Muscle of leg (tissue), 3 donors: ENCODE measurements at regions not wholly inside any gene's neighbourhood (a gene's known extent, or its start where the extent isn't known, plus 50 kb on each side); places are given as distances from the start of the nearest gene placed in this dataset.
A peak's percentile ranks its signal among the peaks of the same experiment; 100 is the strongest.
"Not testable (repeated sequence)": the region's sequence is repeated elsewhere in the genome, so short reads cannot be mapped to it uniquely, and the experiment has no call there.

Source experiments
- DNase-seq: peaks from one replicate; pipeline ENCODE4 v3.0.0; 2013
- H3K27ac ChIP-seq: one replicate; pipeline ENCODE4 v1.5.1; 2013; ENCODE audit warnings: mild to moderate bottlenecking, low read length, control low read depth
- H3K27me3 ChIP-seq: one replicate; pipeline ENCODE4 v1.6.1; 2013; ENCODE audit warnings: low read length; ENCODE audit not compliant: control insufficient read depth, insufficient read depth
- H3K36me3 ChIP-seq: one replicate; pipeline ENCODE4 v1.6.1; 2013; ENCODE audit warnings: low read length; ENCODE audit not compliant: control insufficient read depth, insufficient read depth
- H3K4me1 ChIP-seq: one replicate; pipeline ENCODE4 v1.6.1; 2013; ENCODE audit warnings: low read length; ENCODE audit not compliant: control insufficient read depth, insufficient read depth
- H3K4me3 ChIP-seq: one replicate; pipeline ENCODE4 v1.5.1; 2013; ENCODE audit warnings: low read length, control low read depth
- H3K9me3 ChIP-seq: replicated peaks from 2 replicates; pipeline ENCODE4 v1.6.1; 2013; ENCODE audit warnings: low read depth, low read length; ENCODE audit not compliant: control insufficient read depth
- WGBS: methylation state at CpG from one replicate; pipeline ENCODE4 v1.1.5; 2013; ENCODE audit warnings: missing lambda C conversion rate; ENCODE audit not compliant: insufficient coverage; 5-methylcytosine and 5-hydroxymethylcytosine counted together

DNA sequence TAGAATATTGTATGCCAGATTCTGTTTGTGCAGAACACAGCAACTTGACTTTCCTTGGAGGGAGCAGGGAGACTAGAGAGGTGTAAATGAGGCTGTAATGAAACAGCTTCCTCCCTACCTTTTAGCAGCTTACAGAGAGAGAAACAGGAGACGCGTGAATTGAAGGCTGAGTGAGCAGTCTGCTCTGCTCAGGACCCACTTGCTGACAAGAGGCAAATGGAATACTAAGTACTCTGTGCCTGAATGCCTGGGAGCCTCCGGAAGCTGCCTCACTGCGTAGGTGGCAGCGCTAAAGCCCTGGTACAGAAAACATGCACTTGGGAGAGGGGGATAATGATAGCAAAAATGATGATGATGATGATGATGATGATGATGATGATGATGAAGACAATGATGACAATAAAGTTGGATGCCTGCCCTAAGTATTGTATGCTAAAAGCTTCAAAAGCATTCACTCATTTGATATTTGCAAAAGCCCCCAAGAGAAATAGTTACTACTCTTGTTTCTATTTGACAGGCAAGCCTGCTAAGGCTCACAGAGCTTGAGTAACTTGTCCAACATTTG, 548.9 kb downstream of the NTRK3 start:
- no peak overlapping the region for H3K4me3 ChIP-seq
- 18% methylated on average over 5 of the region's 5 CpGs for WGBS
- no peaks in the 10 kb centered on the region for H3K27me3 ChIP-seq
- no peaks in the 10 kb centered on the region for H3K4me1 ChIP-seq
- H3K9me3 ChIP-seq, result no peaks in the 10 kb centered on the region
- no peaks in the 10 kb centered on the region for H3K36me3 ChIP-seq
- no peak for DNase-seq
- no peak overlapping the region for H3K27ac ChIP-seq

DNA sequence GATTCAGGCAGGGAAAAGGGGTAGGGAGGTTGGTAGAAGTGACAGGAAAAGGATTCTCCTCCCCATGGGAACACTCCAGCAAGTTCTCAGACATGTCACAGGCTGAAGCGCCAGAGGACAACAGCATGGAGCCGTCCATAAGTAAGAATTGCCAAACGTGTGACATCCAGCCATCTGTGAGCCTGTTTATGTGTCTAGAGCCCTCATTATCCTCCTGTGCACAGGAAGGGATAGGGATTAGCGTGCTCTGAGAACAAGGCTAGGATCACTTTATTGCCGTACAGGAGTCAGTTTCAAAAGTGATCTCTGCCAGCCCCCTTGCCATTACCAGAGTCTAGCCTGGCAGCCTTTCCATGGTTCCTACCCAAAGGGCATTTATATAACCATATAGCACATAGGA, 549.5 kb downstream of the NTRK3 start:
- H3K4me3 ChIP-seq, result no peak overlapping the region
- H3K27ac ChIP-seq, result no peak overlapping the region
- no peak for DNase-seq
- H3K4me1 ChIP-seq, result no peaks in the 10 kb centered on the region
- 11% methylated on average over 3 of the region's 5 CpGs for WGBS
- no peaks in the 10 kb centered on the region for H3K27me3 ChIP-seq
- H3K9me3 ChIP-seq, result peaks cover 1% of the 10 kb centered on the region
- no peaks in the 10 kb centered on the region for H3K36me3 ChIP-seq

DNA sequence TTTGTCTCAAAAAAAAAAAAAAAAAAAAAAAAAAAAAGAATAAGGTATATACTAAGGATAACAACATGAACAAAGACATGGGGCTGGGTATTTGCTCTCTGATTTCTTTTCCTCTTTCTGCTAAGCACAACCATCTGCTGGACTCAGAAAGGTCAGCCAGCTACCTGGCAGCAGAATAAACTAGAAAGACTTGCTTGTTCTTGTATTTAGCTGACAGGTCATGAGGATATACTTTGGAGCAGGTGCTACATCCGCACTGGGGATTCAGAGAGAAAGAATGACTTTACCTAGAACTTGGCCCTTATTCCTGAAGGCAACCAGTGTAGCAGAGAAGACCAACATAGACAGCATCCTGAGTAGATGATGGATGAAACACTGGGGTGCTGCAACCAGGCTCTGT, 550.5 kb downstream of the NTRK3 start:
- DNase-seq, result no peak
- Histone ChIP-seq H3K27ac (no peak overlapping the region), H3K9me3 (peaks cover 2% of the 10 kb centered on the region), H3K4me3 (no peak overlapping the region), H3K36me3 (no peaks in the 10 kb centered on the region), H3K4me1 (no peaks in the 10 kb centered on the region), H3K27me3 (no peaks in the 10 kb centered on the region)
- 70% methylated on average over 1 of the region's 1 CpG for WGBS

DNA sequence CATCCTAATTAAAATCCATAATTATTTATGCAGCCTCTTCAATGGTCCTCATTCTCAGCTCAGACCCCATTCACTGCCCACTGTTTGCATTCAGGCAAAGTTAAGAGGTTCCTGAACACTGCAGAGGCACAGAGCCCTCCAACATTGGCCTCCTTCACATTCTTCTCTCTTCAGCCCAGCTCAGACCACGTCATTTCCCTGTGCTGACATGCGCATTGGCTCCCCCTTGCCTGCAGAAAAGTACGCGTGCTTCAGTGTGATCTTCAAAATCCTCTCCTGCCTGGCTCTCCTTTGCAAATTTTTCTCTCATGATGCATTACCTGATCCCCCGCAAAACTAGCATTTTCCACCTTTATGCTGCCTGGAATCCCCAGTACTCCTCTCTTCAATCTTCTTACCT, 552.3 kb downstream of the NTRK3 start:
- Histone ChIP-seq H3K27me3 (no peaks in the 10 kb centered on the region), H3K9me3 (peaks cover 2% of the 10 kb centered on the region), H3K27ac (no peak overlapping the region), H3K4me1 (no peaks in the 10 kb centered on the region), H3K36me3 (no peaks in the 10 kb centered on the region), H3K4me3 (no peak overlapping the region)
- WGBS, result 62% methylated on average over 5 of the region's 5 CpGs
- DNase-seq, result no peak

DNA sequence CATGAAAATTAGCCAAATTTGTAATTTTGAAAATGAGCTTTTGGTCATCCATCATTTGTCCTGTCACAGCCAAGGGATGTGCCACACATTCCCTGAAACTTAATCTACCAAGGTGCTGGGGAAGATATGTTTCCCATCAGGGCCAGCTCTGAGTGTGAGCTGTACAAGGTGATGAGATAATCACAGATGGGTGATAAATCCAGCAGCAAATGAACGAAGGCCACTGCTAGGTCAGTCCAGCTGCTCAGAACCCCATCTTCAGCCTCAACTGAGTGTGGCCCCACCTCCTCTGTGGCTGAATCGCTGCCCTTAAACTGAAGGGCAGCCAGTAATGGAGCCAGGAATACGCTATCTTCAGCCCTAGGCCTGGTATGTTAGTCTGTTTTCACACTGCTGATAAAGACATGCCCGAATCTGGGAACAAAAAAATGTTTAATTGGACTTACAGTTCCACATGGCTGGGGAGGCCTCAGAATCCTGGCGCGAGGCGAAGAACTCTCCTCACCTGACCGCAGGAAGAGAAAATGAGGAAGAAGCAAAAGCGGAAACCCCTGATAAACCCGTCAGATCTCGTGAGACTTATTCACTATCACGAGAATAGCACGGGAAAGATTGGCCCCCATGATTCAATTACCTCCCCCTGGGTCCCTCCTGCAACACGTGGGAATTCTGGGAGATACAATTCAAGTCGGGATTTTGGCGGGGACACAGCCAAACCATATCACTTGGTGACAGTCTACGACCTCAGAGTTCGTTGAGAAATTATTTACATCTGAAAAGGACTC, 553.0 kb downstream of the NTRK3 start:
- Histone ChIP-seq H3K9me3 (peaks cover 2% of the 10 kb centered on the region), H3K27ac (no peak overlapping the region), H3K36me3 (no peaks in the 10 kb centered on the region), H3K4me1 (no peaks in the 10 kb centered on the region), H3K4me3 (no peak overlapping the region), H3K27me3 (no peaks in the 10 kb centered on the region)
- no peak for DNase-seq
- 84% methylated on average over 18 of the region's 18 CpGs for WGBS

DNA sequence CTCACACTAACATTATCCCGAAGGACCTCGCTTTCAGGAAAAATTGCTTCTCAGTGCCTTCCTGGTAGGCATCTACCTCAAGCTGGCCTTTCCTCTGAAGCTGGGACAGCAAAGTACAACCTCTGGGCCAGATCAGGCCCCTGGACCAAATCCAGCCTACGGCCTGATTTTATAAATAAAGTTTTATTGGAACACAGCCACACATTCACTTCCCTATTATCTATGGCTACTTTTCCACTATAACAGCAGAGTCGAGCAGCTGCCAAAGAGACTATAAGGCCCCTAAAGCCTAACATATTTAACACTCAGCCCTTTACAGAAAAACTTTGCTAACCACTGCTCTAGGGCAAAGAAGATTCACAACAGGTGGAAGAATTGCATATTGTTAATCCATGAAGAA, 554.3 kb downstream of the NTRK3 start:
- no peak overlapping the region for H3K4me3 ChIP-seq
- H3K27ac ChIP-seq, result no peak overlapping the region
- DNase-seq, result no peak
- WGBS, result 100% methylated on average over 2 of the region's 4 CpGs
- no peaks in the 10 kb centered on the region for H3K4me1 ChIP-seq
- no peaks in the 10 kb centered on the region for H3K36me3 ChIP-seq
- H3K27me3 ChIP-seq, result no peaks in the 10 kb centered on the region
- H3K9me3 ChIP-seq, result peaks cover 2% of the 10 kb centered on the region

DNA sequence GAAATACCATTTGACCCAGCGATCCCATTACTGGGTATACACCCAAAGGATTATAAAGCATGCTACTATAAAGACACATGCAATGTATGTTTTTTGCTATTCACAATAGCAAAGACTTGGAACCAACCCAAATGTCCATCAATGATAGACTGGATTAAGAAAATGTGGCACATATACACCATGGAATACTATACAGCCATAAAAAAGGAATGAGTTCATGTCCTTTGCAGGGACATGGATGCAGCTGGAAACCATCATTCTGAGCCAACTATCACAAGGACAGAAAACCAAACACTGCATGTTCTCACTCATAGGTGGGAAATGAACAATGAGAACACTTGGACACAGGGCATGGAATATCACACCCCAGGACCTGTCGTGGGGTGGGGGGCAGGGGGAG, 558.1 kb downstream of the NTRK3 start:
- WGBS, result no CpG with 5 or more reads among the region's 2 CpGs
- not testable (repeated sequence) for H3K9me3 ChIP-seq, H3K27ac ChIP-seq, H3K4me1 ChIP-seq, H3K4me3 ChIP-seq, H3K36me3 ChIP-seq, H3K27me3 ChIP-seq, DNase-seq

DNA sequence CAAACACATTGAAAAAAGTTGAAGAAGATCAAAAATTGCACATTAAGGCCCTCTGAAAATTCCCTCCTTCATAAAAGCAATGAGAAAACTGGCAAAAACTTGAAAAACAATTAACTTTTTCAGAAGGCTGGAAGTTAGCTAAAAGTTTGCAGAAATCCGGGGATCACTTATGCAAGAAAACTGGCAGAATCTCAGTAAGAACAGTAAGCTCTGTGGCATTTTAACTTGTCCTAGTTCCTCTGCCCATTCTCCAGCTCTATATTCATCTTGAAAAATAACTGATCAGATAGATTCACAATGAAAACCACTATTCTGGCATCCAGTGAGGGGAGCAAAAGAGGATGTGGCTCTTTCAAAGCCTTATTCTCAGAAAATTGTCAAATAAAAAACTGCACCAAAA, 566.8 kb downstream of the NTRK3 start:
- WGBS, result 80% methylated on average over 1 of the region's 1 CpG
- Histone ChIP-seq H3K4me1 (no peaks in the 10 kb centered on the region), H3K27ac (no peak overlapping the region), H3K4me3 (no peak overlapping the region), H3K27me3 (no peaks in the 10 kb centered on the region), H3K36me3 (no peaks in the 10 kb centered on the region), H3K9me3 (no peaks in the 10 kb centered on the region)
- DNase-seq, result no peak

DNA sequence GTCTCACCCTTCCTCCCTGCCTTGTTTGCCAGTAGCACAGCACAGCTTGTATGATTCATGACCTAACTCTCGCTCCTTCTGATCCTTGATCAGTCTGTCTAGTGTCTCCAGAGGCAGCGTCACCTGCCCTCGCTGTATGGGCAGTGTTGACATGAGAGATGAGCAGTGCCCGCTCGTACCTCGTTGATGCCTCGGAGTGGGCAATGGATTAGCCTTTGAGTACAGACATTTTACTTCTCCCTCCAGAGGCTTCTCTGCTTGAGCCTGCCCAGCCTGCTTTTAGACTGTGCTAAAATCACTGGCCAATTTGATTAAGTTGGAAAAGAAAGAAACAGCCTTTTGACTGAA, 569.0 kb downstream of the NTRK3 start:
- Histone ChIP-seq H3K4me3 (no peak overlapping the region), H3K4me1 (no peaks in the 10 kb centered on the region), H3K27me3 (no peaks in the 10 kb centered on the region), H3K9me3 (no peaks in the 10 kb centered on the region), H3K27ac (no peak overlapping the region), H3K36me3 (no peaks in the 10 kb centered on the region)
- DNase-seq, result no peak
- 60% methylated on average over 1 of the region's 7 CpGs for WGBS

DNA sequence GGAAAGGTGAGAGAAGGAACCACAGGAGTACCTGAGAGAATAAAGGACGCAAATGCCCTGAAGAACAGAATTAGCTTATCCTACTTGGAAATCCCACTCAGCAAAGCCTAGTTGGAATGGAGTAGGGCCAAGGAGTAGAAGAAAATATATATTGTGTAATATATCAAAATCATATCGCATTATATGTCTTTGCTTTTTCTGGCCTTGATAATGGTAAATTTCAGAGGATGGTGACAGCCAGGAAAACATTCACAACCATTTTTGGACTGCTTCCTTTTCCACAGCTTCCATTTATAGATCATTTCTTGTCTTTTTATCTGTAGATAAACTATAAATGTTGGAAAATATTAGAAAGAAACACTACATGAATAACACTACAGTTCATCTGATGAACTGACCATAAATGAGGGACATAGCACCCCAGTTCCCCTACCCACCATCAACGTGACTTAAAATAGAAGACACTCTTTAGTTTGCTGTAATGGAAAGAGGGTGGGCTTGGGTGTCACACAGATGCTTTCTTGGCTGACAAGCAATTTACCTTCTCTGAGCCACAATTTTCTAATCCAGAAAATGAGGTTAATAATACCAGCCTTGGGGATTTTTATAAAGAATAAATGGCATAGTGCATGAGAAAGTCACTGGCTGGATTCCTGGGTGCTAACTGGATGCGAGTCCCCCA, 569.6 kb downstream of the NTRK3 start:
- peak; percentile 17 for DNase-seq
- Histone ChIP-seq H3K9me3 (no peaks in the 10 kb centered on the region), H3K36me3 (no peaks in the 10 kb centered on the region), H3K4me1 (no peaks in the 10 kb centered on the region), H3K4me3 (no peak overlapping the region), H3K27me3 (peaks cover 2% of the 10 kb centered on the region), H3K27ac (no peak overlapping the region)
- no CpG with 5 or more reads among the region's 4 CpGs for WGBS
